Upper lobe of right lung (tissue), 1 donor: ENCODE measurements at regions not wholly inside any gene's neighbourhood (a gene's known extent, or its start where the extent isn't known, plus 50 kb on each side); places are given as distances from the start of the nearest gene placed in this dataset.

Experiments used
- ATAC-seq: fragments of 200-7000 bp; cut with Tn5 transposase; one replicate; pipeline ENCODE4 v1.9.1; 2020; ENCODE audit warnings: mild to moderate bottlenecking, moderate library complexity
- DNase-seq: peaks from one replicate; pipeline ENCODE4 v3.0.0-alpha.2; 2020
- H3K27ac ChIP-seq: fragments of 200-600 bp; one replicate; pipeline ENCODE4 v1.8.0; 2022
- H3K27me3 ChIP-seq: fragments of 200-600 bp; one replicate; pipeline ENCODE4 v1.8.0; 2022; ENCODE audit warnings: mild to moderate bottlenecking
- H3K36me3 ChIP-seq: fragments of 200-600 bp; one replicate; pipeline ENCODE4 v1.8.0; 2022
- H3K4me1 ChIP-seq: fragments of 200-600 bp; one replicate; pipeline ENCODE4 v1.8.0; 2022
- H3K4me3 ChIP-seq: fragments of 200-600 bp; one replicate; pipeline ENCODE4 v1.8.0; 2022; ENCODE audit warnings: mild to moderate bottlenecking
- H3K9me3 ChIP-seq: fragments of 200-600 bp; one replicate; pipeline ENCODE4 v1.8.0; 2022
- CTCF ChIP-seq: fragments of 200-600 bp; IDR thresholded peaks from one replicate; pipeline ENCODE4 v1.8.0; 2022; ENCODE audit warnings: antibody characterized with exemption
- intact Hi-C: fragments of 100-400 bp; cut with DNase I; formaldehyde crosslinking; loops from one replicate; pipeline ENCODE4 v1.11.0; 2022
- donor health status: DM: no; HTN: yes; CAD: no; lungs with severe emphysema.

- Histone ChIP-seq H3K9me3 (no peaks in the 10 kb centered on the region), H3K4me3 (no peak overlapping the region), H3K27me3 (no peaks in the 10 kb centered on the region), H3K36me3 (no peaks in the 10 kb centered on the region), H3K27ac (no peak overlapping the region), H3K4me1 (no peaks in the 10 kb centered on the region)
- peak; percentile 21 for ATAC-seq
- TF ChIP-seq CTCF: no peak
- intact Hi-C loops: no loop called here
- DNase-seq: no peak
Observed at GRCh38 chr9:16309469-16310271, 560.8 kb downstream of the BNC2 start.

GRCh38 chr9:16310278-16311110, 560.0 kb downstream of the BNC2 start:
- ATAC-seq: peak; percentile 45
- no peak for TF ChIP-seq CTCF
- Histone ChIP-seq H3K27me3 (no peaks in the 10 kb centered on the region), H3K27ac (no peak overlapping the region), H3K4me1 (no peaks in the 10 kb centered on the region), H3K9me3 (no peaks in the 10 kb centered on the region), H3K4me3 (no peak overlapping the region), H3K36me3 (no peaks in the 10 kb centered on the region)
- intact Hi-C loops: no loop called here
- no peak for DNase-seq

GRCh38 chr9:16312116-16312515, 558.4 kb downstream of the BNC2 start:
- Histone ChIP-seq H3K9me3 (no peaks in the 10 kb centered on the region), H3K4me3 (no peak overlapping the region), H3K27ac (no peak overlapping the region), H3K36me3 (no peaks in the 10 kb centered on the region), H3K27me3 (no peaks in the 10 kb centered on the region), H3K4me1 (no peaks in the 10 kb centered on the region)
- intact Hi-C loops: no loop called here
- no peak for TF ChIP-seq CTCF
- DNase-seq (no peak), ATAC-seq (no peak)

DNA sequence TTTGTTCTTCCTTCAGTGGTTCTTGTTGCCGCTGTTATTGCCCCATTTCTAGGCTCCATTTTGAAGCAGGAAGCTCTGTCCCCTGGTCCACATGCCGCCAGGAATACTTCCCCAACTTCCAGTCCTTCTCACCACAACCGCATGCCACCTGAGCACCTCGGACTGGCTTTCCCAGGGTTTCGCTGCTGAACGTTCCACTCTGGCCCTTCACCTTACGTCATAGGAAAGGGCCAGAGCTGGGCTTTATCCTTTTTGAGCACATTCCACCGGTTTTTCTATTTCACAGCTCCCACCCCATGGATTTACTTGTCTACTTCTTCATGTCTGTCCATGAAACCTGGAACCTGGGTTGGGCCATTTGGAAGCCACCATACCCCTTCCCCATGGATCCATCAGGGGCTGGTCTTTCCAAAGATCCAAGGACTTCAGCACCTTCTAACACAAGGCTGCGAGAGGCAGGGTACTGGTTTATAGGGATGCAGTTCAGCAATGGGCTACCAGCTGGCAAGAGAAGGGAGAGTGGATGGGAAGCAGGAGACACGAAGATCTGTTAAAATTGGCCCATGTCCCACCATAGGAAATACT, 557.4 kb downstream of the BNC2 start:
- Histone ChIP-seq H3K36me3 (no peaks in the 10 kb centered on the region), H3K9me3 (no peaks in the 10 kb centered on the region), H3K4me1 (no peaks in the 10 kb centered on the region), H3K27me3 (no peaks in the 10 kb centered on the region), H3K4me3 (no peak overlapping the region), H3K27ac (no peak overlapping the region)
- intact Hi-C loops: no loop called here
- DNase-seq (no peak), ATAC-seq (no peak)
- TF ChIP-seq CTCF: no peak

DNA sequence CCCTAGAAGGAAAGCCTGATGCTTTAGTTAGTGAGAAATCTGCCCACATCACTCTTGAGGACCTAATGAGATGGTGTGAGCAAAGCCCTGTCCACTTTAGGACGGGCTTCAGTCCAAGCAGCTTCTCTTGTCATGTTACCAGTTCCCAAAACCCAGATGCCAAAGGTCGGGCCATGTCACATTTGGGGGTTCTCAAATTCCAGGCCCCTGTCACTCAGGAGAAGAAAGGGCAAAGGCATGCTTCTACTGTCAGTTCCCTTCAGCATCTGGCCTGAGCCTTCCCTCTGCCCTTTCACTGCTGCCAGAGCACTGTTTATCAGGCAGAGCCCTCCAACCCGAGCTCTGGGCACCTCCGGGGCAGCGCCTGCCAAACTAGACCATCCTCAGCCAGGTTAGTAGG, 556.0 kb downstream of the BNC2 start:
- H3K36me3 ChIP-seq: no peaks in the 10 kb centered on the region
- intact Hi-C loops: no loop called here
- ATAC-seq: no peak
- DNase-seq: no peak
- TF ChIP-seq CTCF: no peak
- no peak overlapping the region for H3K4me3 ChIP-seq
- no peaks in the 10 kb centered on the region for H3K4me1 ChIP-seq
- H3K9me3 ChIP-seq: no peaks in the 10 kb centered on the region
- no peaks in the 10 kb centered on the region for H3K27me3 ChIP-seq
- H3K27ac ChIP-seq: no peak overlapping the region
